DND-41 (cell line): ENCODE measurements at regions not wholly inside any gene's neighbourhood (a gene's known extent, or its start where the extent isn't known, plus 50 kb on each side); places are given as distances from the start of the nearest gene placed in this dataset.

Experiments
- ATAC-seq: fragments of 200-7000 bp; cut with Tn5 transposase; 3 replicates; pipeline ENCODE4 v1.9.1; 2021; ENCODE audit warnings: low read depth; ENCODE audit not compliant: insufficient read depth
- DNase-seq: peaks from one replicate; pipeline ENCODE4 v3.0.0-alpha.2; 2020
- H2AFZ ChIP-seq: 2 replicates; pipeline ENCODE4 v1.6.0; 2012; ENCODE audit warnings: low read depth, low read length
- H3K27ac ChIP-seq: 2 replicates; pipeline ENCODE4 v1.5.1; 2012; ENCODE audit warnings: low read length, inconsistent platforms
- H3K27me3 ChIP-seq: fragments of 200-600 bp; sonication (generic); 2 replicates; pipeline ENCODE4 v1.6.0; 2012; ENCODE audit warnings: low read length, mild to moderate bottlenecking, inconsistent platforms; ENCODE audit not compliant: insufficient read depth, poor library complexity
- H3K36me3 ChIP-seq: 2 replicates; pipeline ENCODE4 v1.5.1; 2012; ENCODE audit warnings: low read length, inconsistent platforms; ENCODE audit not compliant: insufficient read depth
- H3K4me1 ChIP-seq: 2 replicates; pipeline ENCODE4 v1.5.1; 2012; ENCODE audit warnings: mild to moderate bottlenecking, low read length; ENCODE audit not compliant: insufficient read depth
- H3K4me2 ChIP-seq: 2 replicates; pipeline ENCODE4 v1.6.0; 2012; ENCODE audit warnings: mild to moderate bottlenecking, moderate library complexity, low read length, inconsistent platforms; ENCODE audit not compliant: insufficient read depth
- H3K4me3 ChIP-seq, 2 experiments: fragments of 200-600 bp in 1 of 2; shearing (Covaris generic) in 1 of 2; 2 replicates each; pipeline ENCODE4 v1.5.1; 2012 to 2016; ENCODE audit warnings: inconsistent platforms in 2 of 2, low read length in 2 of 2, mild to moderate bottlenecking in 2 of 2, low read depth in 1 of 2, moderate library complexity in 1 of 2
- H3K79me2 ChIP-seq: 2 replicates; pipeline ENCODE4 v1.6.0; 2012; ENCODE audit warnings: low read length, inconsistent platforms; ENCODE audit not compliant: insufficient read depth
- H3K9ac ChIP-seq: 2 replicates; pipeline ENCODE4 v1.6.0; 2012; ENCODE audit warnings: low read depth, mild to moderate bottlenecking, inconsistent platforms, low read length, moderate library complexity
- H3K9me3 ChIP-seq: 2 replicates; pipeline ENCODE4 v1.5.1; 2012; ENCODE audit warnings: low read length, moderate library complexity, mild to moderate bottlenecking, inconsistent platforms; ENCODE audit not compliant: insufficient read depth, severe bottlenecking
- H4K20me1 ChIP-seq: 2 replicates; pipeline ENCODE4 v1.6.0; 2012; ENCODE audit warnings: low read length; ENCODE audit not compliant: insufficient read depth
- EZH2 ChIP-seq: IDR thresholded peaks from 3 replicates; pipeline ENCODE4 v1.6.1; 2012; ENCODE audit warnings: borderline replicate concordance, low read depth, mild to moderate bottlenecking, moderate library complexity, low read length, inconsistent platforms; ENCODE audit not compliant: severe bottlenecking
- TF ChIP-seq, protein P1 (sequence below): IDR thresholded peaks from 2 replicates; pipeline ENCODE4 v1.5.1; 2012; ENCODE audit warnings: borderline replicate concordance, low read length, moderate library complexity, mild to moderate bottlenecking; ENCODE audit not compliant: poor library complexity, severe bottlenecking; ENCODE audit errors: extremely low read depth

DNA sequence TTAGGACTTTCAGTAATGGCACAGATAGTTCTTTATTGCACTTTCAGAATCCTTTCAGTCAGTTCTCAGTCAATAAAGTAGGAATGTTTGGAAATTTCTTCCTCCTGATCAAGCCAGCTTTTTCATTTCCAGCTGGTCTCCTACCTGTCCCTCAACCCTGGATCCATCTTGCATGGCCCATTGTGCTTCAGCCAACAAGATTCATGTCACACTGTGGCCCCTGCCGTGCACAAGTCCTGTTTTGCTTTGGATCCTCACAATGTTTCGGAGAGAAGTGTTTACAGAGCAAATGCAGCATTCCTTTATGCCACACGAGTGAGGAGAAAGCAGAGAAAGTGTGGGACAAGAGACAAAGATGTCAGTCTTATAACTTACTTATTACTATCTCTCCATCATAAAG is 1694.7 kb upstream of the LRRTM3 start:
- no peaks in the 10 kb centered on the region for H3K4me1 ChIP-seq
- H3K79me2 ChIP-seq = no peaks in the 10 kb centered on the region
- no peaks in the 10 kb centered on the region for H4K20me1 ChIP-seq
- no peak overlapping the region for H3K4me2 ChIP-seq
- no peak overlapping the region; the same call in 1 of the 2 replicates for H2AFZ ChIP-seq
- no peaks in the 10 kb centered on the region for H3K27me3 ChIP-seq
- DNase-seq = no peak
- no peak overlapping the region for H3K27ac ChIP-seq
- no peaks in the 10 kb centered on the region for H3K9me3 ChIP-seq
- no peak for ATAC-seq
- H3K4me3 ChIP-seq = no peak overlapping the region
- no peaks in the 10 kb centered on the region for H3K36me3 ChIP-seq
- TF ChIP-seq, protein P1, sequence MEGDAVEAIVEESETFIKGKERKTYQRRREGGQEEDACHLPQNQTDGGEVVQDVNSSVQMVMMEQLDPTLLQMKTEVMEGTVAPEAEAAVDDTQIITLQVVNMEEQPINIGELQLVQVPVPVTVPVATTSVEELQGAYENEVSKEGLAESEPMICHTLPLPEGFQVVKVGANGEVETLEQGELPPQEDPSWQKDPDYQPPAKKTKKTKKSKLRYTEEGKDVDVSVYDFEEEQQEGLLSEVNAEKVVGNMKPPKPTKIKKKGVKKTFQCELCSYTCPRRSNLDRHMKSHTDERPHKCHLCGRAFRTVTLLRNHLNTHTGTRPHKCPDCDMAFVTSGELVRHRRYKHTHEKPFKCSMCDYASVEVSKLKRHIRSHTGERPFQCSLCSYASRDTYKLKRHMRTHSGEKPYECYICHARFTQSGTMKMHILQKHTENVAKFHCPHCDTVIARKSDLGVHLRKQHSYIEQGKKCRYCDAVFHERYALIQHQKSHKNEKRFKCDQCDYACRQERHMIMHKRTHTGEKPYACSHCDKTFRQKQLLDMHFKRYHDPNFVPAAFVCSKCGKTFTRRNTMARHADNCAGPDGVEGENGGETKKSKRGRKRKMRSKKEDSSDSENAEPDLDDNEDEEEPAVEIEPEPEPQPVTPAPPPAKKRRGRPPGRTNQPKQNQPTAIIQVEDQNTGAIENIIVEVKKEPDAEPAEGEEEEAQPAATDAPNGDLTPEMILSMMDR = no peak
- no peak for TF ChIP-seq EZH2
- H3K9ac ChIP-seq = no peak overlapping the region

- no peaks in the 10 kb centered on the region for H3K27me3 ChIP-seq
- ATAC-seq (no peak), DNase-seq (no peak)
- no peak overlapping the region for H3K9ac ChIP-seq
- no peak overlapping the region for H2AFZ ChIP-seq
- H3K4me1 ChIP-seq = no peaks in the 10 kb centered on the region
- TF ChIP-seq, protein P1 = no peak
- no peak for TF ChIP-seq EZH2
- no peak overlapping the region for H3K27ac ChIP-seq
- H3K9me3 ChIP-seq = no peaks in the 10 kb centered on the region
- H3K36me3 ChIP-seq = no peaks in the 10 kb centered on the region
- H3K4me2 ChIP-seq = no peak overlapping the region
- H3K79me2 ChIP-seq = no peaks in the 10 kb centered on the region
- no peak overlapping the region for H3K4me3 ChIP-seq
- H4K20me1 ChIP-seq = no peaks in the 10 kb centered on the region
Measured at GRCh38 chr10:65234261-65234660, 1691.6 kb upstream of the LRRTM3 start.

DNA sequence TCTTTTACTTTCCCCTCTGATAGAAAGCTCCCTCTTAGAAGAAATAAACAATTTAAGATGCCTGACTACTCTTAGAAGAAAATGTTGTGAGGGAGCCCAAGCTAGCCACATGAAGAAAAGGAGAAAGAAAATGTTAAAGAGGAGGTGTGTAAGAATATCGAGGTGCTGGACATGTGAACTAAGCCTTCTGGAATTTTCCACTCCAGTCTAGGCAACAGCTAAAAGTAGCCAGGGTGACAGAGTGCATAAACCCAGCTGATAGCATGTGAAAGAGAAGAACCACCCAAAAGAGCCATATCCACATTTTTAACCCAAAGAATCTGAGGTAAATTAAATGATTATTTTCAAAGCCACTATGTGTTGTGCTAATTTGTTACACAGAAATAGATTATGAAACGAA is 1690.6 kb upstream of the LRRTM3 start:
- Histone ChIP-seq H3K9ac (no peak overlapping the region), H4K20me1 (no peaks in the 10 kb centered on the region), H3K4me2 (no peak overlapping the region), H2AFZ (no peak overlapping the region), H3K27me3 (no peaks in the 10 kb centered on the region), H3K79me2 (no peaks in the 10 kb centered on the region), H3K36me3 (no peaks in the 10 kb centered on the region), H3K27ac (no peak overlapping the region), H3K4me3 (no peak overlapping the region), H3K9me3 (no peaks in the 10 kb centered on the region), H3K4me1 (no peaks in the 10 kb centered on the region)
- ATAC-seq (no peak), DNase-seq (no peak)
- TF ChIP-seq EZH2 = no peak
- TF ChIP-seq, protein P1 = no peak

GRCh38 chr10:65235846-65236245 is 1690.0 kb upstream of the LRRTM3 start:
- DNase-seq (no peak), ATAC-seq (no peak)
- H2AFZ ChIP-seq = no peak overlapping the region
- H4K20me1 ChIP-seq = no peaks in the 10 kb centered on the region
- no peaks in the 10 kb centered on the region for H3K27me3 ChIP-seq
- no peak overlapping the region for H3K27ac ChIP-seq
- no peak overlapping the region for H3K4me3 ChIP-seq
- no peaks in the 10 kb centered on the region for H3K4me1 ChIP-seq
- H3K4me2 ChIP-seq = no peak overlapping the region
- H3K9me3 ChIP-seq = no peaks in the 10 kb centered on the region
- H3K9ac ChIP-seq = no peak overlapping the region
- TF ChIP-seq EZH2 = no peak
- no peaks in the 10 kb centered on the region for H3K36me3 ChIP-seq
- no peaks in the 10 kb centered on the region for H3K79me2 ChIP-seq
